HCEC 1CT (cell line): ENCODE measurements at regions not wholly inside any gene's neighbourhood (a gene's known extent, or its start where the extent isn't known, plus 50 kb on each side); places are given as distances from the start of the nearest gene placed in this dataset.
"Not testable (repeated sequence)": the region's sequence is repeated elsewhere in the genome, so short reads cannot be mapped to it uniquely, and the experiment has no call there.

Experiments used
- DNase-seq: peaks from one replicate; pipeline ENCODE4 v3.0.0-alpha.2; 2017

DNA sequence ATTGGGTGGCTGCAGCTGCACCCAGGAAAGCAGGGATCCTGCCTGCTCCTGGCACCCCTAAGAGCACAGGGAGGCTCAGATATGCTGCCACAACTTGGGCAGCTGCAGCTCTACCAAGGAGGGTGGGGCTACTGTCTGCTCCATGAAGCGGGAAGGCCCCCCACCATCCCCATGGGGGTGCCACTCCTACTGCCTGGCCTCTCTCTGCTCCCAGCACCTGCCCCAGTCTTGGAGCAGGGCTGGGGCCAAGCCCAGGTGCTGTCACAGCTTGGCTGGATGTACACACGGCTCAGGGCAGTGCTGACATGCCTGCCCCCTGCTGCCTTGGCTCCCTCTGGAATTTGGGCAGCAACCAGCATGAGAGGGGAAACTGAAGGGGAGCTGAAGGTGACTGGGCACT lies 214.7 kb upstream of the PLPPR1 start:
- no peak for DNase-seq

- DNase-seq, result no peak
These were observed 208.5 kb upstream of the PLPPR1 start for GRCh38 chr9:100819980-100820379.

GRCh38 chr9:100833035-100833434 lies 195.5 kb upstream of the PLPPR1 start:
- not testable (repeated sequence) for DNase-seq

- no peak for DNase-seq
These were observed 189.7 kb upstream of the PLPPR1 start for GRCh38 chr9:100838857-100839256.

DNA sequence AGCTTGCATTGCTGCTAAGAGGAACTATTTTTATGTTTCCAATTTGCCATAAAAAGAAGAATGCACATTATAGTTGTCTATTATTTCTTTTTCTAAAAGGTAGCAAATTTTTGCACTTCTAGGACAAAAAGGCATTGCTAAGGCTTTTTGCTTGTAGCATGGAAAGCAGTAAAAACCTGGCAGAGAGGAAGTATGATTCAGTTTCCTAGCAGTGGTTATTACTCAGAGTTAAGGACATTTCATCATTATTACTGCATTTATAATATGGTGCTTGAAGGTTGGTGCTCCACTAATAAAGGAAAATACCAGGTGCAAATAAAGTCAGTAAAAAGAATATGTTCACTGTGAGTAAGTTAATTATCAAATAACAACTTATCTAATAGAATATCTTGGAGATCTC lies 179.8 kb upstream of the PLPPR1 start:
- no peak for DNase-seq

DNA sequence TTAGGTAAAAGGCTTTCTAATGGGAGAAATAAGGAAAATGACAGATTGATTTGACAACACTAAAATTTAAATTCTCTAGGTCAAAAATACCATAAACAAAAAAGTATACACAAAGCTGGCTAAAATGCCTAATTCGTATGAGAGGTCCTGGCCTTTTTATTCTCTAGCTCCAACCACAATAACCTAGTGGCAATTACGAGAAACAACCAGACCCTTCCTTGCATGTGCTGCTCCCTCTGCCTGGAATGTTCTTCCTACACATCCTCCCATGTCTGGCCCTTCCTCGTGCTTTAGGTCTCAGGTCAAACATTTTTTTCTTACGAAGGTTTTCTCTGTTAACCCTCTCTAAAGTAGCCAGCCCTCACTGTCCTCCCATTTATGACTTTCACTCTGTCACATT lies 176.4 kb upstream of the PLPPR1 start:
- no peak for DNase-seq

- no peak for DNase-seq
These were observed 172.3 kb upstream of the PLPPR1 start for GRCh38 chr9:100856238-100856637.

- DNase-seq, result no peak
These were observed 163.4 kb upstream of the PLPPR1 start for GRCh38 chr9:100865111-100865510.

- DNase-seq, result no peak
These were observed 162.9 kb upstream of the PLPPR1 start for GRCh38 chr9:100865648-100866047.

- DNase-seq, result no peak
These were observed 159.2 kb upstream of the PLPPR1 start for GRCh38 chr9:100869326-100869725.

DNA sequence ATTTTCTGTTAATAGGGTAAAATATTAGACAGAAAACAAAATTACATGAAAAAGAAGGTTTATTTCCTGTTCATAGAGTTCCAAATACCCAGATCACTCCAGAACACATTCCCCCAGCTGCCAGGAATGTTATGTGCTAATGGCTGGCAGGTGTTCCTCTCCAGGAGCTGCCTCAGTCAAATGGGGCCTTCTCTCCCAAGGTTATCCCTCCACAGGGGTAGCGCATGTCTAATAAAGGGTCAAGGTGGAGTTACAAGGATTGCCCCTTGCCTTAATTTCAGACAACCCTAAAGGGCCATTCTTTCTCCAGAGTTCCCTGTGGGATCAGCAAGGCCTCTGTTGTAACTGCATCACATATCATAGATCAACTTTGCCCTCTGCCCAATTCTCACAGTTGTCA lies 148.6 kb upstream of the PLPPR1 start:
- DNase-seq, result no peak

- no peak for DNase-seq
These were observed 148.2 kb upstream of the PLPPR1 start for GRCh38 chr9:100880284-100880683.

GRCh38 chr9:100884518-100884917 lies 144.0 kb upstream of the PLPPR1 start:
- DNase-seq, result no peak

GRCh38 chr9:100890321-100890720 lies 138.2 kb upstream of the PLPPR1 start:
- DNase-seq, result no peak

DNA sequence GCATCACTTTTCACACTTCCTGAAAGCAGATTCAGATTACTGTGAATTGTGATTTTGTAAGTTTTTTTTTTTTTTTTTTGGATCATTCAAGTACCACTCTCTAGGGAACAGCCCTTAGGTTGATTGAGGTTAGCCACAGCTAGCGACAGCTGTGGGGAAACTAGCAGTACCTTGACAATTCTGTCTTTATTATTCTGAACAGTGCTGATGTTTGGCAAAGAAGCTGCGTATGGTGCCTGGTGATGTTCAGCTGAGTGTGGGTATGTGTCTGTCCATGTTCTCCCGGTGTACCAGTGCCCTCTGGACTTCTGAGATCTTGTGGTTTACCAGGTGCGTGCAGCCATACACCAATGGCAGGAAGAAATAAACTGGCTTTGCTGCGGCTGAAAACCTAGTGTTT lies 117.3 kb upstream of the PLPPR1 start:
- no peak for DNase-seq

GRCh38 chr9:100913257-100913656 lies 115.3 kb upstream of the PLPPR1 start:
- DNase-seq, result no peak

DNA sequence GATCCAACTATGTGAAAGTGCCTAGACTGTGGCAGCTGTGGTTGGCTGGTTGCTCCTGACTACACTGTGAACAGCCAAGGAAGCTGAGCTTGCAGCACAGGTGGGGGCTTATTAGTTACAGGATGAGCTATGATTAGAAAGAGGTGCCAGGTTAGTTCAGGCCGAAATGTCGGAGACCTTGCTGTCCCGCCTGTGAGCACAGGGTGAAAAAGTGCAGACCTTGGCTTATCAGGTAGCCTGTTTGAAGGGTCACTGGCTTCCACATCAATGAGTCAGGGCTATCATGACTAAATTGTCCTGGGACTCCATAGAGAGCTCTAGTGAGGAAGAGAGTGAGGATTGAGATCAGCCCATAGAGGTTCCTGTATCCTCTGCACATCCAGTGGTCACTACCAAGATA lies 114.3 kb upstream of the PLPPR1 start:
- DNase-seq, result no peak

DNA sequence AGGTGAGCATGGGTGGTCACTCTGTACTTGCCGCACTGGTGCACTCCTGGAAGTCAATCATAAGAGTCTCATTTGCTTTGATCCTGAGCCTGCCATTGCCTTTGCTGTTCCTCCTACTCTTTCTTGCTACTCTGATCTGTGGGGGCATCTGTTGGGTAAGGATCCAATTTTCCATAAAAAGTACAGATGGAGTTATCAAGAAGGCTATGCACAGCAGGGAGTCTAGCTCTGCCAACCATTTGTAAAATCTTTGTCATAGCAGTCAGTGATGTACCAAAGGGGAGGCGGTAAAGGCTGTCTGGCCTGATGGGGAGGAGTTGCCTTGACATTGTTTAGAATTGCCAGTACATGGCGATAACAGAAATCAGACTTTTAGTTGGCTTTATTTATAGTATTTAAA lies 109.0 kb upstream of the PLPPR1 start:
- DNase-seq, result no peak

DNA sequence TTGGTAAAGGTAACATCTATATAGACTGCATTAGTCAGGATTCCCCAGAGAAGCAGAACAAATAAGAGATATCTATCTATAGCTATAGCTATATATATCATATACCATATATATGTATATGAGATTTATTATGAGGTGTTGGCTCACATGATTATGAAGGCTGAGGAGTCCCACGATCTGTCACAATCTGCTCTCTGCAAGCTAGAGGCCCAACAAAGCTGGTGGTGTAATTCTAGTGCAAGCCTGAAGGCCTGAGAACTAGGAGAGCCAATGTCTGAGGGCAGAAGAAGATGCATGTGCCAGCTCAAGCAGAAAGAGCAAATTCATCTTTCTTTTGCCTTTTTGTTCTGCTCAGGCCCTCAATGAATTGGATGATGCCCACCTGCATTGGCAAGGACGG lies 102.2 kb upstream of the PLPPR1 start:
- no peak for DNase-seq

DNA sequence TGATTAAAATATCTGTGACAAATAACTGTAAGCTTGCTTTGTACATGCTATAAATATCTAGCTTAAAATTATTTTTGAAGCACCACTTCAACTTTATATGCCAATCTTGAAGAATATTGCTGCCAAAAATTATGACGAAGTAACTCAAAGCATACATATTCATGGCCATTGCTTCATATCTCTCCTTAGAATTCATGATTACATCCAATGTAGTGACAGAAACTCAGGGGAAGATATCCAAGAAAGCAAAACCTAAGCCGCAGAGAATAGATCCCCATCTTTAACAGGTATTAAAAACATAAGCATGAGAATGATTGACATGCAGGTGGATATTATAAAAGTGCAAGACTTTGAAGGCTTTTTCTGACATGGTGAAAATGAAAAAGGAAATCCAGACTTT lies 100.8 kb upstream of the PLPPR1 start:
- DNase-seq, result no peak

DNA sequence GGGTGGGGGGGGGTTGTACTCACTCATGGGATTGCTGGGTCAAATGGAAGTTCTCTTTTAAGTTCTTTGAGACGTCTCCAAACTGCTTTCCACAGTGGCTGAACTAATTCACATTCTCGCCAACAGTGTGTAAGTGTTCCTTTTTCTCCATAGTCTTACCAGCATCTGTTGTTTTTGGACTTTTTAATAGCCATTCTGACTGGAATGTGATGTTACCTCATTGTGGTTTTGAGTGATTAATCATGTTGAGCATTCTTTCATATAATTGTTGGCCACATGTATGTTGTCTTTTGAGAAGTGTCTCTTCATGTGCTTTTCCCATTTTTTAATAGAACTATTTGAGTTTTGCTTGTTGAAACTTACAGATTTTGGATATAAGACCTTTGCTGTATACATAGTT lies 94.9 kb upstream of the PLPPR1 start:
- DNase-seq, result no peak

DNA sequence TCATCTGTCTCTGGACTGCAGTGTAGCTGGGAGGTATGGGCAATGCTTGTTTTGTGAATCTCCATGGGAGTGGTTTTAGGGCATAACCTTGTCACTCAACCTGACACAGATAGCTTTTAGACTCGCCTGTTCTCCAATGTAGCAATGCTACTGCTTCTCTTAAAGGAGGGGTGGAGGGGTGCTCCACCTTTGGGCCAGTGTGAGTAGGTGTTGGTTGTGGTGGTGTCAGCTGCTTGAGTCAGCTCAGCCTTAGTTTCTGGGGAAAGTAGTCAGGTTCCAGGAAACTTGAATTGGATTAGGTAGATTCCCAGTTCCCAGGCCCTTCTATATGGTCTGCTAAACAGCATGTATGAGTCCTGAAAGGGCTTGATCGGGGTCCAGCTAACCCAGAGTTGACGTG lies 91.1 kb upstream of the PLPPR1 start:
- no peak for DNase-seq

GRCh38 chr9:100938507-100938906 lies 90.0 kb upstream of the PLPPR1 start:
- DNase-seq, result no peak

- DNase-seq, result no peak
These were observed 88.9 kb upstream of the PLPPR1 start for GRCh38 chr9:100939636-100940035.

- DNase-seq, result no peak
These were observed 69.3 kb upstream of the PLPPR1 start for GRCh38 chr9:100959226-100959625.
